ENCODE measurements at regions not wholly inside any gene's neighbourhood (a gene's known extent, or its start where the extent isn't known, plus 50 kb on each side); places are given as distances from the start of the nearest gene placed in this dataset.

GRCh38 chr1:173426057-173426456 lies 51.1 kb upstream of the PRDX6 start:
- 73% methylated on average over 5 of the region's 5 CpGs for WGBS
- no peak for DNase-seq (ENCODE audit: extremely low spot score)
- no peak for TF ChIP-seq POLR2A (IDR thresholded peaks at IDR 0.05; ENCODE audit: low read depth)
- TF ChIP-seq POLR2AphosphoS5 (IDR thresholded peaks at IDR 0.05) = no peak
- no peak for TF ChIP-seq CTCF (IDR thresholded peaks at IDR 0.05)
- no peak for TF ChIP-seq EP300 (IDR thresholded peaks at IDR 0.05)
- Histone ChIP-seq H3K9me3 (no peaks in the 10 kb centered on the region), H3K4me3 (no peak overlapping the region), H3K27me3 (no peaks in the 10 kb centered on the region), H3K36me3 (peaks cover 0 to 10% (median 0%) of the 10 kb centered on the region in 4 donors), H3K4me1 (peaks cover 25 to 26% (median 26%) of the 10 kb centered on the region in 4 donors), H3K27ac (replicated peaks in 1 of 4) (no peak overlapping the region)
- intact Hi-C loops (cut with DNase I) = loop anchor here (5.0 kb wide), 1 partner anchor 286 kb away; the partner anchor contains the start of gene KLHL20

GRCh38 chr1:173427146-173428054 lies 49.7 kb upstream of the PRDX6 start:
- Histone ChIP-seq H3K4me1 (peaks cover 26 to 33% (median 31%) of the 10 kb centered on the region in 4 donors), H3K27me3 (no peaks in the 10 kb centered on the region), H3K4me3 (no peak overlapping the region), H3K36me3 (peaks cover 0 to 7% (median 0%) of the 10 kb centered on the region in 4 donors), H3K9me3 (no peaks in the 10 kb centered on the region), H3K27ac (replicated peaks in 1 of 4) (no peak overlapping the region)
- 81% methylated on average over 9 of the region's 9 CpGs for WGBS
- intact Hi-C loops (cut with DNase I) = loop anchor here (5.0 kb wide), 1 partner anchor 285 kb away; the partner anchor contains the start of gene KLHL20
- TF ChIP-seq POLR2AphosphoS5 (IDR thresholded peaks at IDR 0.05) (no peak), EP300 (IDR thresholded peaks at IDR 0.05) (no peak), CTCF (IDR thresholded peaks at IDR 0.05) (no peak), POLR2A (IDR thresholded peaks at IDR 0.05; ENCODE audit: low read depth) (no peak)
- no peak for DNase-seq (ENCODE audit: extremely low spot score)
